ENCODE measurements at regions not wholly inside any gene's neighbourhood (a gene's known extent, or its start where the extent isn't known, plus 50 kb on each side); places are given as distances from the start of the nearest gene placed in this dataset.

DNA sequence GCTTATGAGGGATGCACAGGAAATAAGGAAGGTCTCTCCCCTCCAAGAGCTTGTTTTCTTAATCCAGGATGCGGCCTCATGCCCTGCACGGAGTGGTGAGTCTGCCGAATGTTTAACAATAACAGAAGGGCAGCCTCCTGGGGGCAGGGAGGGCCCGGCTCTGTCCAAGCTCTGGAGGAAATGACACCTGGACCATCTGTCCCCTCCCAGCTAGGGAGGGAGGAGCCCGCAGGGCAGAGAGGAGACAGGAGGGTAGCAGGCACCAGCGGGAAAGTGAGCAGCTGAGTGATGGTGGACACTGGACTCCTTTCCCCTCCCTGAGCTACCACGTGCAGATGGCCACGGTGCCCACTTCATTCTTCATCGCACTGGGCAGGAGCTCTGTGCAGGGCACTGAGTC, 398.2 kb upstream of the MYT1L start:
- peaks cover 52% of the 10 kb centered on the region for H3K9me3 Mint-ChIP-seq
- DNase-seq: no peak
- no peak overlapping the region for H3K27ac Mint-ChIP-seq
- H3K4me1 Mint-ChIP-seq (ENCODE audit: low read depth): no peaks in the 10 kb centered on the region
- no peaks in the 10 kb centered on the region for H3K27me3 Mint-ChIP-seq (ENCODE audit: insufficient read depth)
- TF ChIP-seq, protein P1, sequence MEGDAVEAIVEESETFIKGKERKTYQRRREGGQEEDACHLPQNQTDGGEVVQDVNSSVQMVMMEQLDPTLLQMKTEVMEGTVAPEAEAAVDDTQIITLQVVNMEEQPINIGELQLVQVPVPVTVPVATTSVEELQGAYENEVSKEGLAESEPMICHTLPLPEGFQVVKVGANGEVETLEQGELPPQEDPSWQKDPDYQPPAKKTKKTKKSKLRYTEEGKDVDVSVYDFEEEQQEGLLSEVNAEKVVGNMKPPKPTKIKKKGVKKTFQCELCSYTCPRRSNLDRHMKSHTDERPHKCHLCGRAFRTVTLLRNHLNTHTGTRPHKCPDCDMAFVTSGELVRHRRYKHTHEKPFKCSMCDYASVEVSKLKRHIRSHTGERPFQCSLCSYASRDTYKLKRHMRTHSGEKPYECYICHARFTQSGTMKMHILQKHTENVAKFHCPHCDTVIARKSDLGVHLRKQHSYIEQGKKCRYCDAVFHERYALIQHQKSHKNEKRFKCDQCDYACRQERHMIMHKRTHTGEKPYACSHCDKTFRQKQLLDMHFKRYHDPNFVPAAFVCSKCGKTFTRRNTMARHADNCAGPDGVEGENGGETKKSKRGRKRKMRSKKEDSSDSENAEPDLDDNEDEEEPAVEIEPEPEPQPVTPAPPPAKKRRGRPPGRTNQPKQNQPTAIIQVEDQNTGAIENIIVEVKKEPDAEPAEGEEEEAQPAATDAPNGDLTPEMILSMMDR (IDR thresholded peaks at IDR 0.05): no peak
- no peak overlapping the region for H3K4me3 Mint-ChIP-seq
- no peaks in the 10 kb centered on the region; the same call in 1 of the 2 replicates for H3K36me3 Mint-ChIP-seq (ENCODE audit: low read depth)

DNA sequence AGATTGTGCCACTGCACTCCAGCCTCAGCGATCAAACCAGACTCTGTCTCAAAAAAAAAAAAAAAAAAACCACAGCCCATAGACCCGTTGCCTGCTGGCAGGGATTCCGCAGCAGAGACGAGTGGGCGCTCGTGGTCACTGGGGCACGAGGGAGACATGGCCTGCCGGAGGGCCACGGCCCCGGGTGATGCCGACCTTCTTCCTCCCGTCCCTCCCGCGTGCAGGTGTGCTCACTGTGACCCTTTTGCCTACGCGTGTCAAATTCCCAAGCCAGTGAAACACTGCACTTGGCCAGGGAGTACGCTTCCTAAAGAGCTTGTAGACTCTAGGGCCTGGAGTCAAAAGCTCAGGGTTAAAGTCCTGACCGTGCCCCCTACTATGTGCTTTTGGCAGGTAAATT, 397.6 kb upstream of the MYT1L start:
- TF ChIP-seq, protein P1 (IDR thresholded peaks at IDR 0.05): no peak
- no peak overlapping the region for H3K4me3 Mint-ChIP-seq
- no peaks in the 10 kb centered on the region for H3K27me3 Mint-ChIP-seq (ENCODE audit: insufficient read depth)
- no peaks in the 10 kb centered on the region; the same call in 1 of the 2 replicates for H3K36me3 Mint-ChIP-seq (ENCODE audit: low read depth)
- no peak for DNase-seq
- H3K4me1 Mint-ChIP-seq (ENCODE audit: low read depth): no peaks in the 10 kb centered on the region
- H3K9me3 Mint-ChIP-seq: peaks cover 51% of the 10 kb centered on the region
- H3K27ac Mint-ChIP-seq: no peak overlapping the region

DNA sequence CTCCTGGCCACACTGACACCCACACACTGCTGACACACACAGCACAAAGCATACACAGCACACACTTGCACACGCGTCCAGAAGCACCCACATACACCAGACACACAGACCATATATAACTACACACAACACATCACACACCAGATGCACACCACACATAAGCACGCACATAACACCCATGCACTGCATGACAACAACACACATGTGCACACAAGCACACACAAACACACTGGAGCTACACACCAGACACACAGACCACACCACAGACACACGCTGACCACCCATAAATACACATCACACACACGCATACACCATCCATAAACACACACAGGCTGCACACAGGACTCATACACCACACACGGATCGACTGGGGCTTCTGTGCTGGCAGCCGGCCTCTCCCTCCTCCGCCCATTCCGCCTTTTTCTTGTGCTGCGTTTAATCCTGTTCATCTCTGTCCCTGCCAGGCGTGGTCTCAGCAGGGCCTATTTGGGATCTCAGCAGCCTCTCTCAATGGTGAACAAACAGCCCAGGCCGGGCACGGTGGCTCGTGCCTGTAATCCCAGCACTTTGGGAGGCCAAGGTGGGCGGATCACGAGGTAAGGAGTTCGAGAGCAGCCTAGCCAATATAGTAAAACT, 396.9 kb upstream of the MYT1L start:
- H3K9me3 Mint-ChIP-seq: peaks cover 45% of the 10 kb centered on the region
- TF ChIP-seq, protein P1 (IDR thresholded peaks at IDR 0.05): no peak
- H3K36me3 Mint-ChIP-seq (ENCODE audit: low read depth): no peaks in the 10 kb centered on the region; the same call in 1 of the 2 replicates
- H3K27me3 Mint-ChIP-seq (ENCODE audit: insufficient read depth): no peaks in the 10 kb centered on the region
- no peak for DNase-seq
- H3K27ac Mint-ChIP-seq: no peak overlapping the region
- no peak overlapping the region for H3K4me3 Mint-ChIP-seq
- no peaks in the 10 kb centered on the region for H3K4me1 Mint-ChIP-seq (ENCODE audit: low read depth)

DNA sequence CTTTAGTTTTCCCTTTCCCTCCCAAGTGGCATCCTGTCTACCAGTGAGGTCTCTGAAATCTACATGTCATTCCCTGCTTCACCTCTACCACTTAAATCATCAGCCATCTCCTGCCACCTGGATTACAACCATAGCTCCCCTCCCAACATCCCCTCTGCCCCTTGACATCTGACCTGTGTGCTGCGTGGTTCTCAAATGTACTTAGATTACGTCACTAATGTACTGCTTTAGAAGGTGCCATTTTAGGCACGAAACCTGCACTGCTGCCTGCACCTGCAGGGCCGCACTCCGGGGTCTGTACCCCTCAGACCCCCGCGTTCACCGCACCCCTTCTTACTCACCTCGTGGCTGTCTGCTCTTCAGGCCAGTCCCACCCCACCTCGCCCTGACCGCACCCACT, 395.1 kb upstream of the MYT1L start:
- no peak overlapping the region for H3K27ac Mint-ChIP-seq

DNA sequence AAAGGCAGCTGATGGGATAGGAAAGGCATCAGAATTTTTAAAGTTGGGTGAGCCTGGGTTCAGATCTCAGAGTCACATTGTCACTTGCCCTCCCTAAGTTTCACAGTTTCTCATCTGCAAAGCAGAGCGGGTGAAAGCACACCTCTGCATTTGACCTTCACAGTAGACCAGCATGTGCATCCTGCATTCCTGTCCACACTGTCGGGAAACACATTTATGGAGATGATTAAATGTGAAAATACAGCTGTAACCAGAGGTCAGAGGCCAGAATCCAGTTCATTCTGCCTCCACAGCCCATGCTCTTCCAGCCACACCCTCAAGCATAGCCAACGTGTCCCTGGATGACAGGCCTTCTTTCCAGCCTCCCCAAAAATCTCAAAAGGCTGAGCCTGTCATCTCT, 392.0 kb upstream of the MYT1L start:
- TF ChIP-seq, protein P1 (IDR thresholded peaks at IDR 0.05): no peak
- no peaks in the 10 kb centered on the region for H3K4me1 Mint-ChIP-seq (ENCODE audit: low read depth)
- no peak for DNase-seq
- H3K27me3 Mint-ChIP-seq (ENCODE audit: insufficient read depth): no peaks in the 10 kb centered on the region
- H3K9me3 Mint-ChIP-seq: peaks cover 31% of the 10 kb centered on the region
- H3K36me3 Mint-ChIP-seq (ENCODE audit: low read depth): peaks cover 5% of the 10 kb centered on the region; the same call in 1 of the 2 replicates
- no peak overlapping the region for H3K27ac Mint-ChIP-seq
- no peak overlapping the region for H3K4me3 Mint-ChIP-seq

More for the DNA sequence above, 395.1 kb upstream of the MYT1L start:
- H3K27me3 Mint-ChIP-seq (ENCODE audit: insufficient read depth): no peaks in the 10 kb centered on the region
- TF ChIP-seq, protein P1 (IDR thresholded peaks at IDR 0.05): no peak
- no peak for DNase-seq
- H3K9me3 Mint-ChIP-seq: peaks cover 45% of the 10 kb centered on the region
- H3K4me1 Mint-ChIP-seq (ENCODE audit: low read depth): no peaks in the 10 kb centered on the region
- H3K36me3 Mint-ChIP-seq (ENCODE audit: low read depth): no peaks in the 10 kb centered on the region; the same call in 1 of the 2 replicates
- no peak overlapping the region for H3K4me3 Mint-ChIP-seq

Measured in HFFc6 (cell line).